ENCODE measurements at regions not wholly inside any gene's neighbourhood (a gene's known extent, or its start where the extent isn't known, plus 50 kb on each side); places are given as distances from the start of the nearest gene placed in this dataset.

DNA sequence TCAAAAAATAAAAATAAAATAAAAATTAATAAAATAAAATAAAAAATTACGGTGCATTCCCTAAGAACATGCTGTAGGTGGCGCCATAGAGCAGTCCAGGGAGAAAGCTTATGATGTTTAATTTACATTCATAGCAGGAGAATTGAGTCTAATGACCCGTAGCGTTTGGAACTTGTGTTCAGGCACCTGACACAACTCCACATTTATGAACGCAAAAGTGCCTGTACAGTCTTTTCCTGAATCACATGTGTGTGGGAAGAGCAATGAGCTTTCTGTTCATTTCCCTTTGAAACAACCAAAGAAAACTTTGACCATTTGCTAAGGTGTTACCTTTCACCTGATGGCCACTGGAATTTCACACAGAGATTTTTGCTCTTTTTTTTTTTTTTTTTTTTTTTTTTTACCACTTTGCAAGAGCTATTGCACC, 60.6 kb upstream of the KCNA1 start:
- TF ChIP-seq, protein P1, sequence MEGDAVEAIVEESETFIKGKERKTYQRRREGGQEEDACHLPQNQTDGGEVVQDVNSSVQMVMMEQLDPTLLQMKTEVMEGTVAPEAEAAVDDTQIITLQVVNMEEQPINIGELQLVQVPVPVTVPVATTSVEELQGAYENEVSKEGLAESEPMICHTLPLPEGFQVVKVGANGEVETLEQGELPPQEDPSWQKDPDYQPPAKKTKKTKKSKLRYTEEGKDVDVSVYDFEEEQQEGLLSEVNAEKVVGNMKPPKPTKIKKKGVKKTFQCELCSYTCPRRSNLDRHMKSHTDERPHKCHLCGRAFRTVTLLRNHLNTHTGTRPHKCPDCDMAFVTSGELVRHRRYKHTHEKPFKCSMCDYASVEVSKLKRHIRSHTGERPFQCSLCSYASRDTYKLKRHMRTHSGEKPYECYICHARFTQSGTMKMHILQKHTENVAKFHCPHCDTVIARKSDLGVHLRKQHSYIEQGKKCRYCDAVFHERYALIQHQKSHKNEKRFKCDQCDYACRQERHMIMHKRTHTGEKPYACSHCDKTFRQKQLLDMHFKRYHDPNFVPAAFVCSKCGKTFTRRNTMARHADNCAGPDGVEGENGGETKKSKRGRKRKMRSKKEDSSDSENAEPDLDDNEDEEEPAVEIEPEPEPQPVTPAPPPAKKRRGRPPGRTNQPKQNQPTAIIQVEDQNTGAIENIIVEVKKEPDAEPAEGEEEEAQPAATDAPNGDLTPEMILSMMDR (IDR thresholded peaks at IDR 0.05), result peak in 2 of 3 donors; percentile 31 to 35
- no peak for TF ChIP-seq POLR2A (IDR thresholded peaks at IDR 0.05)
